Osteoblast (primary cell): ENCODE measurements at regions not wholly inside any gene's neighbourhood (a gene's known extent, or its start where the extent isn't known, plus 50 kb on each side); places are given as distances from the start of the nearest gene placed in this dataset.

Experiments
- DNase-seq: peaks from one replicate; pipeline ENCODE4 v3.0.0; 2011; ENCODE audit warnings: low spot score, mixed read lengths; ENCODE audit not compliant: insufficient read length; ENCODE audit errors: missing footprints
- H2AFZ ChIP-seq: 2 replicates; pipeline ENCODE4 v1.6.0; 2011; ENCODE audit warnings: mild to moderate bottlenecking, low read length
- H3K27ac ChIP-seq: 2 replicates; pipeline ENCODE4 v1.5.1; 2011; ENCODE audit warnings: mild to moderate bottlenecking, low read depth, low read length, moderate library complexity
- H3K27me3 ChIP-seq: 2 replicates; pipeline ENCODE4 v1.6.0; 2012; ENCODE audit warnings: mild to moderate bottlenecking, control low read depth, inconsistent platforms, low read length, moderate library complexity; ENCODE audit not compliant: insufficient read depth
- H3K36me3 ChIP-seq: 2 replicates; pipeline ENCODE4 v1.5.1; 2011; ENCODE audit warnings: mild to moderate bottlenecking, low read length, control low read depth, moderate library complexity; ENCODE audit not compliant: insufficient read depth
- H3K4me1 ChIP-seq: 2 replicates; pipeline ENCODE4 v1.5.1; 2011; ENCODE audit warnings: mild to moderate bottlenecking, low read length, control low read depth, moderate library complexity; ENCODE audit not compliant: insufficient read depth
- H3K4me2 ChIP-seq: 2 replicates; pipeline ENCODE4 v1.6.0; 2011; ENCODE audit warnings: mild to moderate bottlenecking, low read length; ENCODE audit not compliant: insufficient read depth
- H3K4me3 ChIP-seq: fragments of 200-600 bp; sonication (generic); 3 replicates; pipeline ENCODE4 v1.5.1; 2012; ENCODE audit warnings: mild to moderate bottlenecking, low read length, inconsistent platforms; ENCODE audit not compliant: insufficient read depth
- H3K79me2 ChIP-seq: 2 replicates; pipeline ENCODE4 v1.6.0; 2012; ENCODE audit warnings: mild to moderate bottlenecking, low read length, control low read depth, inconsistent platforms; ENCODE audit not compliant: insufficient read depth
- H3K9me3 ChIP-seq: 2 replicates; pipeline ENCODE4 v1.5.1; 2011; ENCODE audit warnings: low read depth, low read length, control low read depth
- H4K20me1 ChIP-seq: 2 replicates; pipeline ENCODE4 v1.6.0; 2012; ENCODE audit warnings: mild to moderate bottlenecking, low read length, control low read depth; ENCODE audit not compliant: insufficient read depth
- CTCF ChIP-seq: IDR thresholded peaks from 2 replicates; pipeline ENCODE4 v1.5.1; 2011; ENCODE audit warnings: mild to moderate bottlenecking, low read depth, low read length, moderate library complexity; ENCODE audit errors: extremely low read depth

DNA sequence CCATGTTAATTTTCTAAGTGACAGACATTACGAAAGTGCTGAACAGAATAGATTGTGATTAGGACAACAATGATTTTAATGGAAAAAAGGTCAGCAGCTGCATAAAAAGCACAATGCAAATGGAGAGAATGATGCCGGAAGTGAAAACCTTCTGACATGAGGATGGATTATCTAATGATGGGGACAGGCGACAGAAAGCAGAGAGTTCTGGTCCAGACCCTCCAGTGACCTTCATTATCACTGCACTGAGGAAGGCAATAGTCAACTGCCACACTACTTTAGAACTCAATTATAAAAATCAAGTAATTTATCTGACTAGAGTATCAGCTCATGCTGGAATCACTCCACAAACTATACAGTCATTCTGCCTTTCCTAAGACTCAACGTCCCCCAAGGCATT is 746.1 kb upstream of the EPHA5 start:
- Histone ChIP-seq H3K79me2 (no peaks in the 10 kb centered on the region), H3K27ac (no peak overlapping the region), H3K4me3 (no peak overlapping the region), H3K36me3 (no peaks in the 10 kb centered on the region), H4K20me1 (no peaks in the 10 kb centered on the region), H2AFZ (no peak overlapping the region), H3K9me3 (no peaks in the 10 kb centered on the region), H3K4me2 (no peak overlapping the region), H3K4me1 (no peaks in the 10 kb centered on the region), H3K27me3 (no peaks in the 10 kb centered on the region)
- no peak for TF ChIP-seq CTCF
- no peak for DNase-seq

- peak overlapping the region; percentile 38 for H3K27ac ChIP-seq
- no peak overlapping the region for H3K4me2 ChIP-seq
- no peaks in the 10 kb centered on the region for H3K79me2 ChIP-seq
- no peaks in the 10 kb centered on the region for H3K36me3 ChIP-seq
- no peak overlapping the region for H2AFZ ChIP-seq
- H3K4me3 ChIP-seq: no peak overlapping the region
- TF ChIP-seq CTCF: no peak
- H3K27me3 ChIP-seq: no peaks in the 10 kb centered on the region
- DNase-seq: peak; percentile 1
- no peaks in the 10 kb centered on the region for H4K20me1 ChIP-seq
- no peaks in the 10 kb centered on the region for H3K4me1 ChIP-seq
- H3K9me3 ChIP-seq: no peaks in the 10 kb centered on the region
These were observed 733.9 kb upstream of the EPHA5 start for GRCh38 chr4:66404141-66404540.

DNA sequence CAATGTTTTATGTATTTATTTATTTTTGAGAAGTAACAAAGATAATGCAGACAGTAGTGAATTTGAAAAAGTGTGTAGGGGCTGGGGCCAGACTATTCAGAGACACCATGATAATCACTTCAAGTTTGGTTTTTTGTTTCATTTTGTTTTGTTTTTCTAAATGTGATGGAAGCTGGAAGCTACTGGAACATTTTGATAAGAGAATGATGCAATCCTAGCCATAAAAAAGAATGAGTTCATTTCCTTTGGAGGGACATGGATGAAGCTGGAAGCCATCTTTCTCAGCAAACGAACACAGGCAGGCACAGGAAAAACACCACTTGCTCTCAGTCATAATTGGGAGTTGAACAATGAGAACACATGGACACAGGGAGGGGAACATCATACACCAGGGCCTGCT is 706.6 kb upstream of the EPHA5 start:
- no peaks in the 10 kb centered on the region for H3K27me3 ChIP-seq
- TF ChIP-seq CTCF: no peak
- H3K79me2 ChIP-seq: no peaks in the 10 kb centered on the region
- no peak overlapping the region for H3K27ac ChIP-seq
- DNase-seq: no peak
- H4K20me1 ChIP-seq: no peaks in the 10 kb centered on the region
- peak overlapping the region; percentile 73 for H2AFZ ChIP-seq
- H3K9me3 ChIP-seq: no peaks in the 10 kb centered on the region
- no peaks in the 10 kb centered on the region for H3K4me1 ChIP-seq
- no peaks in the 10 kb centered on the region for H3K36me3 ChIP-seq
- H3K4me2 ChIP-seq: no peak overlapping the region
- no peak overlapping the region for H3K4me3 ChIP-seq

GRCh38 chr4:66376396-66376795 is 706.1 kb upstream of the EPHA5 start:
- Histone ChIP-seq H3K79me2 (no peaks in the 10 kb centered on the region), H2AFZ (no peak overlapping the region), H3K27me3 (no peaks in the 10 kb centered on the region), H3K4me1 (no peaks in the 10 kb centered on the region), H4K20me1 (no peaks in the 10 kb centered on the region), H3K9me3 (no peaks in the 10 kb centered on the region), H3K4me2 (no peak overlapping the region), H3K36me3 (no peaks in the 10 kb centered on the region), H3K4me3 (no peak overlapping the region), H3K27ac (no peak overlapping the region)
- TF ChIP-seq CTCF: no peak
- no peak for DNase-seq
